ENCODE measurements at regions not wholly inside any gene's neighbourhood (a gene's known extent, or its start where the extent isn't known, plus 50 kb on each side); places are given as distances from the start of the nearest gene placed in this dataset.
"Not testable (repeated sequence)": the region's sequence is repeated elsewhere in the genome, so short reads cannot be mapped to it uniquely, and the experiment has no call there.

GRCh38 chr11:96841792-96842191 is 452.0 kb downstream of the JRKL start:
- no peak overlapping the region for H3K4me3 Mint-ChIP-seq
- TF ChIP-seq CTCF (IDR thresholded peaks at IDR 0.05) = no peak
- DNase-seq = no peak
- H3K4me1 Mint-ChIP-seq (ENCODE audit: low read depth) = no peaks in the 10 kb centered on the region
- peaks cover 14% of the 10 kb centered on the region for H3K9me3 Mint-ChIP-seq
- no peak overlapping the region for H3K27ac Mint-ChIP-seq
- H3K27me3 Mint-ChIP-seq (ENCODE audit: insufficient read depth) = no peaks in the 10 kb centered on the region
- H3K36me3 Mint-ChIP-seq (ENCODE audit: low read depth) = no peaks in the 10 kb centered on the region

- Mint-ChIP-seq H3K27ac (no peak overlapping the region), H3K36me3 (ENCODE audit: low read depth) (no peaks in the 10 kb centered on the region), H3K4me3 (no peak overlapping the region), H3K4me1 (ENCODE audit: low read depth) (no peaks in the 10 kb centered on the region), H3K9me3 (peaks cover 14% of the 10 kb centered on the region), H3K27me3 (ENCODE audit: insufficient read depth) (no peaks in the 10 kb centered on the region)
- no peak for DNase-seq
- TF ChIP-seq CTCF (IDR thresholded peaks at IDR 0.05) = no peak
Observed at GRCh38 chr11:96842731-96843130, 452.9 kb downstream of the JRKL start.

- peaks cover 20% of the 10 kb centered on the region for H3K9me3 Mint-ChIP-seq
- no peaks in the 10 kb centered on the region for H3K36me3 Mint-ChIP-seq (ENCODE audit: low read depth)
- no peaks in the 10 kb centered on the region for H3K4me1 Mint-ChIP-seq (ENCODE audit: low read depth)
- no peak for DNase-seq
- no peak overlapping the region for H3K4me3 Mint-ChIP-seq
- TF ChIP-seq CTCF (IDR thresholded peaks at IDR 0.05) = no peak
- no peaks in the 10 kb centered on the region for H3K27me3 Mint-ChIP-seq (ENCODE audit: insufficient read depth)
- no peak overlapping the region for H3K27ac Mint-ChIP-seq
Observed at GRCh38 chr11:96854425-96854824, 464.6 kb downstream of the JRKL start.

GRCh38 chr11:96861722-96862121 is 471.9 kb downstream of the JRKL start:
- DNase-seq; H3K27me3 Mint-ChIP-seq (ENCODE audit: insufficient read depth); H3K36me3 Mint-ChIP-seq (ENCODE audit: low read depth); H3K4me1 Mint-ChIP-seq (ENCODE audit: low read depth); H3K4me3 Mint-ChIP-seq; H3K27ac Mint-ChIP-seq: not testable (repeated sequence)
- H3K9me3 Mint-ChIP-seq = peaks cover 37% of the 10 kb centered on the region

- Mint-ChIP-seq H3K4me3 (no peak overlapping the region), H3K27me3 (ENCODE audit: insufficient read depth) (no peaks in the 10 kb centered on the region), H3K4me1 (ENCODE audit: low read depth) (no peaks in the 10 kb centered on the region), H3K36me3 (ENCODE audit: low read depth) (no peaks in the 10 kb centered on the region), H3K9me3 (peaks cover 44% of the 10 kb centered on the region), H3K27ac (no peak overlapping the region)
- no peak for TF ChIP-seq CTCF (IDR thresholded peaks at IDR 0.05)
- no peak for DNase-seq
Observed at GRCh38 chr11:96863520-96863919, 473.7 kb downstream of the JRKL start.

- Mint-ChIP-seq H3K4me1 (ENCODE audit: low read depth) (no peaks in the 10 kb centered on the region), H3K9me3 (peaks cover 56% of the 10 kb centered on the region), H3K27ac (no peak overlapping the region), H3K36me3 (ENCODE audit: low read depth) (no peaks in the 10 kb centered on the region; the same call in 1 of the 2 replicates), H3K4me3 (no peak overlapping the region), H3K27me3 (ENCODE audit: insufficient read depth) (no peaks in the 10 kb centered on the region)
- no peak for TF ChIP-seq CTCF (IDR thresholded peaks at IDR 0.05)
- DNase-seq = no peak
Observed at GRCh38 chr11:96865020-96865419, 475.2 kb downstream of the JRKL start.
